DOHH2 (cell line): ENCODE measurements at regions not wholly inside any gene's neighbourhood (a gene's known extent, or its start where the extent isn't known, plus 50 kb on each side); places are given as distances from the start of the nearest gene placed in this dataset.

Source experiments
- EZH2phosphoT487 ChIP-seq: fragments of 200-600 bp; sonication (generic); IDR thresholded peaks from 2 replicates; pipeline ENCODE4 v1.6.1; 2017; ENCODE audit warnings: borderline replicate concordance, mild to moderate bottlenecking, antibody characterized with exemption, low read length, moderate library complexity, mixed read lengths
- TF ChIP-seq, protein P1 (sequence below): fragments of 200-600 bp; sonication (generic); IDR thresholded peaks from one replicate; pipeline ENCODE4 v1.5.1; 2014; ENCODE audit warnings: antibody characterized with exemption, mild to moderate bottlenecking, low read depth, low read length; ENCODE audit not compliant: poor library complexity, severe bottlenecking

DNA sequence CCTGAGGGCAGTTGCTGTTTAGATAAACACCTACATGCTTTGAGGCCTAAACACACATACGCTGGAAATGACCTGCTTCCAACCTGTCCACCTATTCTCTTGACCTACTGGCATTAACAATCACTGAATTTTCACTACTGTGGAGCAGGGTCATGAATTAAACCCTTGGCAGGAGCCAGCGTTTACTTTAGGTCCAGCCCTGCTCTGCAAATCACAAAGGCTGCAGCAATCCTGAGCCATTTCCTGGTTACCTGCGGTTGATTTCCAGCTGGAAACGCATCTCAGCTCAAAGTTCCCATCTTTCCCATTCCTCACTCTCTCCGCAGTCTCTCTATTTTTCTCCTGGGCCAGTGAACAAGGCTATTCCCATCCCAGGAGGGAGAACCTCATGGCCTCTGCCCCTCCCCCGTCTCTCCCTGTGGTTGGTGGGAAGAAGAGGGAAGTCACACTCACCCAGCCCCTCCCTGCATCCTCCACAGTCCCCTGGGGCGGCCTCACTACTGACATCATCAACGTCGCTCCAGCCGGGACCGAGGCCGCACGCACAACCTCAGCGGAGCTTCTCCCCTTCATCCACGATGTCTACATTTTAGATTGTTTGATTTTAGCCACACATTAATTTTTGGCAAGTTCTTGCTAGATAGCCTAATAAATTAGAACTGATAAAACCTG lies 84.5 kb upstream of the SNTG2 start:
- TF ChIP-seq, protein P1, sequence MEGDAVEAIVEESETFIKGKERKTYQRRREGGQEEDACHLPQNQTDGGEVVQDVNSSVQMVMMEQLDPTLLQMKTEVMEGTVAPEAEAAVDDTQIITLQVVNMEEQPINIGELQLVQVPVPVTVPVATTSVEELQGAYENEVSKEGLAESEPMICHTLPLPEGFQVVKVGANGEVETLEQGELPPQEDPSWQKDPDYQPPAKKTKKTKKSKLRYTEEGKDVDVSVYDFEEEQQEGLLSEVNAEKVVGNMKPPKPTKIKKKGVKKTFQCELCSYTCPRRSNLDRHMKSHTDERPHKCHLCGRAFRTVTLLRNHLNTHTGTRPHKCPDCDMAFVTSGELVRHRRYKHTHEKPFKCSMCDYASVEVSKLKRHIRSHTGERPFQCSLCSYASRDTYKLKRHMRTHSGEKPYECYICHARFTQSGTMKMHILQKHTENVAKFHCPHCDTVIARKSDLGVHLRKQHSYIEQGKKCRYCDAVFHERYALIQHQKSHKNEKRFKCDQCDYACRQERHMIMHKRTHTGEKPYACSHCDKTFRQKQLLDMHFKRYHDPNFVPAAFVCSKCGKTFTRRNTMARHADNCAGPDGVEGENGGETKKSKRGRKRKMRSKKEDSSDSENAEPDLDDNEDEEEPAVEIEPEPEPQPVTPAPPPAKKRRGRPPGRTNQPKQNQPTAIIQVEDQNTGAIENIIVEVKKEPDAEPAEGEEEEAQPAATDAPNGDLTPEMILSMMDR, result no peak
- no peak for TF ChIP-seq EZH2phosphoT487
